H1 (cell line): ENCODE measurements at regions not wholly inside any gene's neighbourhood (a gene's known extent, or its start where the extent isn't known, plus 50 kb on each side); places are given as distances from the start of the nearest gene placed in this dataset.

Experiments used
- CTCF ChIA-PET: fragments of 300-600 bp; sonication (Branson Sonifier 250); formaldehyde crosslinking; loops from one replicate; lab custom pipeline; 2021; ENCODE audit not compliant: partially characterized antibody; lab: Charles Lee
- POLR2A ChIA-PET: fragments of 300-600 bp; sonication (Branson Sonifier 250); formaldehyde crosslinking; loops from one replicate; lab custom pipeline; 2021; ENCODE audit warnings: inconsistent platforms; ENCODE audit not compliant: partially characterized antibody; lab: Charles Lee
- DNase-seq, 2 experiments: peaks; one replicate each; pipeline versions ENCODE4 v3.0.0 to v3.0.0-alpha.2; 2010 to 2022; ENCODE audit warnings: low spot score in 2 of 2, low read depth in 1 of 2, mixed read lengths in 1 of 2
- FAIRE-seq: peaks from 2 replicates; lab custom pipeline; 2011; peaks lifted over from hg19 to GRCh38; lab: Jason Lieb, UNC
- H2AFZ ChIP-seq: 2 replicates; pipeline ENCODE4 v1.8.1; 2012; ENCODE audit warnings: low read length, inconsistent platforms
- H2AK5ac ChIP-seq: 2 replicates; pipeline ENCODE4 v1.6.1; 2013; ENCODE audit warnings: low read depth, low read length
- H2BK120ac ChIP-seq: replicated peaks from 2 replicates; pipeline ENCODE3; 2013; ENCODE audit warnings: low read depth, low read length, inconsistent platforms
- H2BK12ac ChIP-seq: 2 replicates; pipeline ENCODE4 v1.6.1; 2013; ENCODE audit warnings: low read depth, low read length
- H2BK15ac ChIP-seq: 2 replicates; pipeline ENCODE4 v1.6.1; 2013; ENCODE audit warnings: low read length
- H2BK20ac ChIP-seq: 2 replicates; pipeline ENCODE4 v1.6.1; 2013; ENCODE audit warnings: low read length
- H2BK5ac ChIP-seq: 2 replicates; pipeline ENCODE4 v1.6.1; 2013; ENCODE audit warnings: low read depth, low read length
- H3K14ac ChIP-seq: 2 replicates; pipeline ENCODE4 v1.6.1; 2013; ENCODE audit warnings: inconsistent platforms; ENCODE audit not compliant: insufficient read length
- H3K18ac ChIP-seq: 2 replicates; pipeline ENCODE4 v1.6.1; 2013; ENCODE audit warnings: low read length; ENCODE audit errors: extremely low read depth
- H3K23ac ChIP-seq: 2 replicates; pipeline ENCODE4 v1.6.1; 2013; ENCODE audit warnings: inconsistent platforms; ENCODE audit not compliant: insufficient read length
- H3K23me2 ChIP-seq: 2 replicates; pipeline ENCODE4 v1.6.1; 2013; ENCODE audit warnings: low read depth, low read length
- H3K27ac ChIP-seq: 2 replicates; pipeline ENCODE4 v1.6.1; 2011; ENCODE audit warnings: low read depth, low read length, inconsistent platforms
- H3K27me3 ChIP-seq, 4 experiments: replicated peaks in 1 of 4; 1 replicate in 1 of 4; 2 replicates in 3 of 4; pipeline versions ENCODE4 v1.6.1 to v1.8.1; 2011 to 2013; ENCODE audit warnings: low read length in 3 of 4, mild to moderate bottlenecking in 3 of 4, inconsistent platforms in 2 of 4, mixed read lengths in 2 of 4, moderate library complexity in 1 of 4; ENCODE audit not compliant: control insufficient read depth in 3 of 4, insufficient read depth in 3 of 4; ENCODE audit errors: extremely low read depth in 1 of 4
- H3K36me3 ChIP-seq, 4 experiments: 2 replicates each; pipeline versions ENCODE4 v1.6.1 to v1.8.1; 2011 to 2013; ENCODE audit warnings: mild to moderate bottlenecking in 4 of 4, low read length in 3 of 4, moderate library complexity in 2 of 4, control low read depth in 1 of 4, inconsistent platforms in 1 of 4; ENCODE audit not compliant: insufficient read depth in 4 of 4, control insufficient read depth in 2 of 4
- H3K4ac ChIP-seq: replicated peaks from 2 replicates; pipeline ENCODE3; 2013; ENCODE audit warnings: low read length, low read depth, mixed read lengths, inconsistent platforms; ENCODE audit not compliant: insufficient read length
- H3K4me1 ChIP-seq, 4 experiments: replicated peaks in 1 of 4; 1 replicate in 1 of 4; 2 replicates in 3 of 4; pipeline versions ENCODE4 v1.6.1 to v1.8.1; 2011 to 2013; ENCODE audit warnings: low read length in 3 of 4, inconsistent platforms in 2 of 4, mixed read lengths in 1 of 4; ENCODE audit not compliant: insufficient read depth in 4 of 4, control insufficient read depth in 3 of 4
- H3K4me2 ChIP-seq, 2 experiments: 2 replicates each; pipeline versions ENCODE4 v1.6.1 to v1.8.1; 2011 to 2013; ENCODE audit warnings: low read depth in 2 of 2, low read length in 2 of 2, control low read depth in 1 of 2, inconsistent platforms in 1 of 2, mild to moderate bottlenecking in 1 of 2; ENCODE audit not compliant: insufficient read depth in 1 of 2
- H3K4me3 ChIP-seq, 4 experiments: fragments of 200-600, 300-600 bp in 1 of 4; sonication (generic), shearing (Covaris generic), sonication (Bioruptor Twin) in 1 of 4; 2 replicates each; pipeline versions ENCODE4 v1.5.1 to v1.8.1; 2011 to 2016; ENCODE audit warnings: low read length in 4 of 4, low read depth in 3 of 4, control low read depth in 2 of 4, inconsistent platforms in 2 of 4, mild to moderate bottlenecking in 2 of 4, mixed read lengths in 1 of 4, moderate library complexity in 1 of 4; ENCODE audit not compliant: insufficient read depth in 2 of 4; ENCODE audit errors: extremely low read depth in 1 of 4
- H3K56ac ChIP-seq: replicated peaks from 2 replicates; pipeline ENCODE3; 2013; ENCODE audit warnings: low read depth, mild to moderate bottlenecking, mixed read lengths, low read length, inconsistent platforms; ENCODE audit not compliant: insufficient read length
- H3K79me1 ChIP-seq: 2 replicates; pipeline ENCODE4 v1.6.1; 2013; ENCODE audit warnings: low read depth, low read length, control low read depth
- H3K79me2 ChIP-seq, 2 experiments: 2 replicates each; pipeline versions ENCODE4 v1.6.1 to v1.8.1; 2012 to 2013; ENCODE audit warnings: low read length in 2 of 2, mild to moderate bottlenecking in 2 of 2, inconsistent platforms in 1 of 2; ENCODE audit not compliant: insufficient read depth in 2 of 2, control insufficient read depth in 1 of 2
- H3K9ac ChIP-seq, 4 experiments: replicated peaks in 1 of 4; 1 replicate in 1 of 4; 2 replicates in 3 of 4; pipeline versions ENCODE4 v1.6.1 to v1.8.1; 2011 to 2013; ENCODE audit warnings: low read depth in 3 of 4, low read length in 3 of 4, control low read depth in 2 of 4, mild to moderate bottlenecking in 2 of 4, moderate library complexity in 2 of 4, inconsistent platforms in 1 of 4; ENCODE audit errors: extremely low read depth in 1 of 4
- H3K9me3 ChIP-seq, 2 experiments: 2 replicates each; pipeline versions ENCODE4 v1.6.1 to v1.8.1; 2012 to 2013; ENCODE audit warnings: mild to moderate bottlenecking in 2 of 2, moderate library complexity in 2 of 2, control low read depth in 1 of 2, inconsistent platforms in 1 of 2, low read depth in 1 of 2, low read length in 1 of 2, mixed read lengths in 1 of 2; ENCODE audit not compliant: insufficient read depth in 2 of 2
- H4K20me1 ChIP-seq, 2 experiments: replicated peaks in 1 of 2; 2 replicates each; pipeline versions ENCODE3 to v1.8.1; 2011 to 2013; ENCODE audit warnings: inconsistent platforms in 2 of 2, low read length in 2 of 2, mild to moderate bottlenecking in 1 of 2; ENCODE audit not compliant: insufficient read depth in 2 of 2, control insufficient read depth in 1 of 2
- H4K5ac ChIP-seq: 2 replicates; pipeline ENCODE4 v1.6.1; 2013; ENCODE audit warnings: low read length, low read depth, mixed read lengths, inconsistent platforms; ENCODE audit not compliant: insufficient read length
- H4K8ac ChIP-seq: 2 replicates; pipeline ENCODE4 v1.8.0; 2013; ENCODE audit warnings: mild to moderate bottlenecking, moderate library complexity, low read length, inconsistent platforms; ENCODE audit not compliant: insufficient read depth; ENCODE audit errors: extremely low read depth
- H4K91ac ChIP-seq: replicated peaks from 2 replicates; pipeline ENCODE3; 2013; ENCODE audit warnings: low read length, mixed read lengths, inconsistent platforms; ENCODE audit not compliant: insufficient read length
- BACH1 ChIP-seq: IDR thresholded peaks from 2 replicates; pipeline ENCODE4 v1.6.1; 2012; ENCODE audit warnings: low read length, improper control_type of control experiment
- BRCA1 ChIP-seq: IDR thresholded peaks from 2 replicates; pipeline ENCODE4 v1.6.1; 2012; ENCODE audit warnings: low read depth, low read length, improper control_type of control experiment
- CTBP2 ChIP-seq: IDR thresholded peaks from 2 replicates; pipeline ENCODE4 v1.7.0; 2011; ENCODE audit warnings: borderline replicate concordance, mild to moderate bottlenecking, moderate library complexity, mixed read lengths, low read length; ENCODE audit not compliant: insufficient read depth, insufficient read length
- HDAC6 ChIP-seq: IDR thresholded peaks from one replicate; pipeline ENCODE4 v1.7.1; 2012; ENCODE audit warnings: low read depth, mild to moderate bottlenecking, inconsistent platforms, low read length, moderate library complexity
- MAFK ChIP-seq: IDR thresholded peaks from 2 replicates; pipeline ENCODE4 v1.6.1; 2012; ENCODE audit warnings: low read depth, mild to moderate bottlenecking, improper control_type of control experiment, low read length
- POLR2AphosphoS5 ChIP-seq: IDR thresholded peaks from 2 replicates; pipeline ENCODE4 v1.6.1; 2011; ENCODE audit warnings: low read depth, low read length
- SAP30 ChIP-seq: fragments of 300-600 bp; sonication (generic); IDR thresholded peaks from 2 replicates; pipeline ENCODE4 v1.7.1; 2012; ENCODE audit warnings: low read length, moderate library complexity, mild to moderate bottlenecking, inconsistent platforms; ENCODE audit not compliant: insufficient read depth, insufficient replicate concordance
- SIRT6 ChIP-seq: IDR thresholded peaks from one replicate; pipeline ENCODE4 v1.7.1; 2012; ENCODE audit warnings: low read length, inconsistent platforms
- TAF7 ChIP-seq: optimal IDR thresholded peaks from 2 replicates; pipeline ENCODE3; 2011; ENCODE audit warnings: low read depth, mild to moderate bottlenecking, inconsistent platforms, low read length, moderate library complexity, borderline replicate concordance
- TCF12 ChIP-seq: IDR thresholded peaks from 2 replicates; pipeline ENCODE4 v1.6.1; 2011; ENCODE audit warnings: low read depth, mild to moderate bottlenecking, low read length
- TEAD4 ChIP-seq: IDR thresholded peaks from 2 replicates; pipeline ENCODE4 v1.6.1; 2012; ENCODE audit warnings: low read depth, low read length, inconsistent platforms, mixed read lengths
- WGBS, 2 experiments: shearing (Covaris generic) in 1 of 2; methylation state at CpG; one replicate each; pipeline versions ENCODE4 v1.1.6 to v1.1.7; 2013 to 2015; ENCODE audit warnings: low lambda C conversion rate in 2 of 2, mixed read lengths in 2 of 2, inconsistent platforms in 1 of 2, low coverage in 1 of 2, missing lambda C conversion rate in 1 of 2; ENCODE audit not compliant: insufficient replicate concordance in 2 of 2, insufficient coverage in 1 of 2, insufficient read length in 1 of 2; ENCODE audit errors: extremely low coverage in 1 of 2, missing lambda C conversion rate in 1 of 2; 5-methylcytosine and 5-hydroxymethylcytosine counted together
- TF ChIP-seq, protein P1 (sequence below): IDR thresholded peaks from 2 replicates; pipeline ENCODE4 v1.6.1; 2012; ENCODE audit warnings: inconsistent platforms

DNA sequence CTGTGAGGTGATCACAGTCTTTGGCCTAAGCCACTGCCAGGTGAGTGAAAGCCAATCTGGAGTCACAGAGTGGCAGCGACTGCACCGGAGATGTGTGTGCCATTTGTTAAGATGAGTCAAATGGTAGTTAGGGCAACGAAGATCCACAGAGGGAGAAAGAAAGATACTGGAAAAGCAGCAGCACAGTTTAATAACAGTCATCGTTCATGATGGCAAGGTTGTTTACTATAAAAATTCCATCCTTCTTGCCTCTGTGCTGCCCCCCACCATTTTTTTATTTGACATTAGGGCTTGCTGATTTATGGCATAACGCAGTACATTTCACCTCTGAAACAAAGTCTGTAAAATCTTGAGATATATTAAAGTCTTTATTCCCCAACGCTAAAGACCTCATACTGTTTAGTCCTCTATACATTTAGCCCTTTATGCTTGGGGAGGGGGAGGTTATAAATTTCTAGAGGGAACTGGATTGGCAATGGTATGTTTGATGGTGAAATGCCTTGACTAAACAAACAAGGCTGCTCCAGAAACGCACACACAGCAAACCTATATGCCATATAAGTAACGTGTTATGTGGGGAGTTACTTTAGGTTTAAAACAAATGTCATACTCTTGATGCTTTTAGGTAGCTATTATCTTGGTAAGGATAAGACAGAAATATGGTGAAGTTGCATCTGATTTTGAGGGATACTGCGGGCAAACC, 55.8 kb upstream of the ABL1 start:
- H2BK15ac ChIP-seq = no peak overlapping the region
- H3K4me2 ChIP-seq = no peak overlapping the region
- H3K79me2 ChIP-seq = peaks cover 0 to 17% of the 10 kb centered on the region in 2 experiments; a peak in 1 of 4 replicates
- no peak overlapping the region for H3K4ac ChIP-seq
- no peaks in the 10 kb centered on the region for H3K23me2 ChIP-seq
- H3K9me3 ChIP-seq = no peaks in the 10 kb centered on the region
- ChIA-PET CTCF (interaction anchor here (1.7 to 3.2 kb wide), 4 partner anchors 9 to 90 kb away, joined by 5 to 19 read pairs (median 8); no protein-coding TSS in a partner anchor), POLR2A (no interaction called here)
- DNase-seq = no peak
- no peak overlapping the region for H3K56ac ChIP-seq
- H4K8ac ChIP-seq = no peak overlapping the region
- WGBS, 2 experiments = 95% methylated on average over 9 of the region's 9 CpGs; no CpG with 5 or more reads in 1 of the 2 experiments
- no peaks in the 10 kb centered on the region for H3K27me3 ChIP-seq
- H3K36me3 ChIP-seq = no peaks in the 10 kb centered on the region
- no peak overlapping the region for H3K4me3 ChIP-seq
- no peak overlapping the region for H3K23ac ChIP-seq
- H3K79me1 ChIP-seq = peaks cover 3% of the 10 kb centered on the region
- H3K14ac ChIP-seq = no peak overlapping the region
- H2BK120ac ChIP-seq = no peak overlapping the region
- no peak overlapping the region for H4K91ac ChIP-seq
- peaks cover 0 to 1% of the 10 kb centered on the region in 2 experiments for H4K20me1 ChIP-seq
- peaks cover 0 to 3% (median under 1%) of the 10 kb centered on the region in 4 experiments; a peak in 1 of 7 replicates for H3K4me1 ChIP-seq
- FAIRE-seq = no peak
- H3K27ac ChIP-seq = no peak overlapping the region
- no peak overlapping the region for H2AK5ac ChIP-seq
- H2AFZ ChIP-seq = no peak overlapping the region
- H2BK5ac ChIP-seq = no peak overlapping the region
- H3K18ac ChIP-seq = no peak overlapping the region
- no peak overlapping the region for H2BK12ac ChIP-seq
- no peak overlapping the region; a peak in 2 of 7 replicates for H3K9ac ChIP-seq
- no peak overlapping the region for H2BK20ac ChIP-seq
- H4K5ac ChIP-seq = no peak overlapping the region
- TF ChIP-seq TCF12 (no peak), MAFK (no peak), TAF7 (no peak), TEAD4 (no peak), POLR2AphosphoS5 (no peak), CTBP2 (no peak), SIRT6 (no peak), HDAC6 (no peak), BACH1 (no peak), BRCA1 (no peak), SAP30 (no peak)
- TF ChIP-seq, protein P1, sequence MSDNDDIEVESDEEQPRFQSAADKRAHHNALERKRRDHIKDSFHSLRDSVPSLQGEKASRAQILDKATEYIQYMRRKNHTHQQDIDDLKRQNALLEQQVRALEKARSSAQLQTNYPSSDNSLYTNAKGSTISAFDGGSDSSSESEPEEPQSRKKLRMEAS = no peak
